ENCODE measurements at regions not wholly inside any gene's neighbourhood (a gene's known extent, or its start where the extent isn't known, plus 50 kb on each side); places are given as distances from the start of the nearest gene placed in this dataset.

DNA sequence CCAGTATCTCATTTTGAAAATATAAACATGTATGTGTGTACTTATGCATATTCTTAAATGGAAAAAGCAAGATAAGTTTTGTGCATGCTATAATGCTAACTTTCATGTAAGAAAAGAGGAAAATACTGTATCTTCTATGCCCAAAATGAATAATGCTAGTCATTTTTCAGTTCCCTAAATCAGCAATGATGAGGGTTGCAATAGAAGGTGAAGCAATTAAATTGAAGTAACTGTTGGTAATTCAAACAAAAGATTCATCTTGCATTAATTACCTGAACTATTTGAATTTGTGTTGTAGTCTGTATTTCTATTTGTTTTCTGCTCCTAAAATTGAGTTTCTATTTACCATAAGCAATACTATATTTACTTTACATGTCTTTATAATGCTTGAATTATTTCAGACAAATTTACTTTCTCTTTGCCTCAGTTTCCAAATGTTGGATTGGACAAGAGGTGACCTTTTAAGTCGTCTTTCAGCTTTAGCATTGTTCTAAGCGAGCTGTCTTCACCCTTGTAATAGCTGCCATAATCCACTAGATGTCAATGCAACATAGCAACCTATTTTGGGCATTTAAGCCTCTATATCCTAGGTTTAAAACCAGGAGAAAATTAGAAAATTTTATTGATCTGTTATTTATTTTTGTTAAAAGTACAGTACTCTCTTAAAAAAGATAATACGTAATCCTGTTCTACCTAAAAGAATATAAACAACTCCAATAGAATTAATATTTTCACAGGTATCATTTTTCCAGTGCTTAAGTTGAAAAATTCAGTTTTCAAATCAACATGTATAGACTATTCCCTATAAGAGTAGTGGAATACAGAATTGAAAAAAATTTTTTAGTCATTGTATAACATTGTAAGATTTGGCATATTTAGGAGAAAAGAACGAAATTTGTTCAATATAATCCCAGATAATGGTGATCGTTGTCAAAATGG, 52.3 kb upstream of the IFNGR1 start:
- TF ChIP-seq, protein P1, sequence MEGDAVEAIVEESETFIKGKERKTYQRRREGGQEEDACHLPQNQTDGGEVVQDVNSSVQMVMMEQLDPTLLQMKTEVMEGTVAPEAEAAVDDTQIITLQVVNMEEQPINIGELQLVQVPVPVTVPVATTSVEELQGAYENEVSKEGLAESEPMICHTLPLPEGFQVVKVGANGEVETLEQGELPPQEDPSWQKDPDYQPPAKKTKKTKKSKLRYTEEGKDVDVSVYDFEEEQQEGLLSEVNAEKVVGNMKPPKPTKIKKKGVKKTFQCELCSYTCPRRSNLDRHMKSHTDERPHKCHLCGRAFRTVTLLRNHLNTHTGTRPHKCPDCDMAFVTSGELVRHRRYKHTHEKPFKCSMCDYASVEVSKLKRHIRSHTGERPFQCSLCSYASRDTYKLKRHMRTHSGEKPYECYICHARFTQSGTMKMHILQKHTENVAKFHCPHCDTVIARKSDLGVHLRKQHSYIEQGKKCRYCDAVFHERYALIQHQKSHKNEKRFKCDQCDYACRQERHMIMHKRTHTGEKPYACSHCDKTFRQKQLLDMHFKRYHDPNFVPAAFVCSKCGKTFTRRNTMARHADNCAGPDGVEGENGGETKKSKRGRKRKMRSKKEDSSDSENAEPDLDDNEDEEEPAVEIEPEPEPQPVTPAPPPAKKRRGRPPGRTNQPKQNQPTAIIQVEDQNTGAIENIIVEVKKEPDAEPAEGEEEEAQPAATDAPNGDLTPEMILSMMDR (IDR thresholded peaks at IDR 0.05), result peak; percentile 92
- TF ChIP-seq ZFX (IDR thresholded peaks at IDR 0.05; ENCODE audit: borderline replicate concordance), result no peak
